ENCODE measurements at regions not wholly inside any gene's neighbourhood (a gene's known extent, or its start where the extent isn't known, plus 50 kb on each side); places are given as distances from the start of the nearest gene placed in this dataset.

DNA sequence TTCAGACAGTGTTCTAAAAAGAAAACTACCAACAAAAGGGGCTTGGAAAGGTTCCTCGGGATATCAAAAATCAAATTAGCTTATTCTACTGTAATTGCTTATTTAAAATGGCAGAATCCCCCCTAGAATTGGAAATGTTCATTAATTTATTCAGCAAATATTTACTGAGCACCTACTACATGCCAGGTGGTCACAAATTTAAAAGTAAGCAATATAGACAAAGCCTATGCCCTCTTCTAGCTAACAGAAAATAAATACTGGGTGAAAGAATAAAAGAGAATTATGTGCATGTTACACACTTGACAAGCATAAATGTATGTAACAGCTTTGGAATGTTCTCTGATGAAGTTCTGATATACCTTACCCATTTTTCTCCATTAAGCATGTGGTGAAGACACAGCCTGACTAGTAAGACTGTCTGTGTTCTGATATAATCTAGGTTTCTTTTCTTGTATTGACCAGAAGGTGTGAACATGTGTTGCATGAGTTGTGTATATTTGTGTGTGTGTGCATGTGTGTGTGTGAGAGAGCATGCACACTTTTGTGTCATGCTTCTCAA lies 606.7 kb upstream of the CITED2 start:
- TF ChIP-seq, protein P1, sequence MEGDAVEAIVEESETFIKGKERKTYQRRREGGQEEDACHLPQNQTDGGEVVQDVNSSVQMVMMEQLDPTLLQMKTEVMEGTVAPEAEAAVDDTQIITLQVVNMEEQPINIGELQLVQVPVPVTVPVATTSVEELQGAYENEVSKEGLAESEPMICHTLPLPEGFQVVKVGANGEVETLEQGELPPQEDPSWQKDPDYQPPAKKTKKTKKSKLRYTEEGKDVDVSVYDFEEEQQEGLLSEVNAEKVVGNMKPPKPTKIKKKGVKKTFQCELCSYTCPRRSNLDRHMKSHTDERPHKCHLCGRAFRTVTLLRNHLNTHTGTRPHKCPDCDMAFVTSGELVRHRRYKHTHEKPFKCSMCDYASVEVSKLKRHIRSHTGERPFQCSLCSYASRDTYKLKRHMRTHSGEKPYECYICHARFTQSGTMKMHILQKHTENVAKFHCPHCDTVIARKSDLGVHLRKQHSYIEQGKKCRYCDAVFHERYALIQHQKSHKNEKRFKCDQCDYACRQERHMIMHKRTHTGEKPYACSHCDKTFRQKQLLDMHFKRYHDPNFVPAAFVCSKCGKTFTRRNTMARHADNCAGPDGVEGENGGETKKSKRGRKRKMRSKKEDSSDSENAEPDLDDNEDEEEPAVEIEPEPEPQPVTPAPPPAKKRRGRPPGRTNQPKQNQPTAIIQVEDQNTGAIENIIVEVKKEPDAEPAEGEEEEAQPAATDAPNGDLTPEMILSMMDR (IDR thresholded peaks at IDR 0.05; ENCODE audit: insufficient read depth, low read depth, low read length): no peak
- TF ChIP-seq EZH2 (IDR thresholded peaks at IDR 0.05; ENCODE audit: insufficient read depth, low read length): no peak
